Large intestine (tissue), 3 donors: ENCODE measurements at regions not wholly inside any gene's neighbourhood (a gene's known extent, or its start where the extent isn't known, plus 50 kb on each side); places are given as distances from the start of the nearest gene placed in this dataset.

Source experiments
- DNase-seq, 2 donors: peaks; one replicate each; pipeline versions ENCODE4 v3.0.0 to v3.0.0-alpha.2; 2013
- H3K27ac ChIP-seq: one replicate; pipeline ENCODE4 v1.5.1; 2013; ENCODE audit warnings: low read length
- H3K27me3 ChIP-seq: 2 replicates; pipeline ENCODE4 v1.6.1; 2013; ENCODE audit warnings: low read length; ENCODE audit not compliant: control insufficient read depth, insufficient read depth
- H3K36me3 ChIP-seq: 2 replicates; pipeline ENCODE4 v1.6.1; 2013; ENCODE audit warnings: low read length; ENCODE audit not compliant: control insufficient read depth, insufficient read depth
- H3K4me1 ChIP-seq: one replicate; pipeline ENCODE4 v1.6.1; 2013; ENCODE audit warnings: low read length; ENCODE audit not compliant: control insufficient read depth, insufficient read depth
- H3K4me3 ChIP-seq: one replicate; pipeline ENCODE4 v1.5.1; 2013; ENCODE audit warnings: low read length
- H3K9me3 ChIP-seq: one replicate; pipeline ENCODE4 v1.6.1; 2013; ENCODE audit warnings: mild to moderate bottlenecking, low read depth, low read length, moderate library complexity; ENCODE audit not compliant: control insufficient read depth
- WGBS: methylation state at CpG from one replicate; pipeline ENCODE4 v1.1.5; 2013; ENCODE audit warnings: low lambda C conversion rate; ENCODE audit not compliant: insufficient coverage; 5-methylcytosine and 5-hydroxymethylcytosine counted together

GRCh38 chr9:10706788-10707187, 94.0 kb upstream of the PTPRD start:
- 100% methylated on average over 1 of the region's 3 CpGs for WGBS
- no peaks in the 10 kb centered on the region for H3K4me1 ChIP-seq

GRCh38 chr9:10721301-10721700, 108.5 kb upstream of the PTPRD start:
- no peak overlapping the region for H3K4me3 ChIP-seq
- H3K27ac ChIP-seq = no peak overlapping the region
- no peaks in the 10 kb centered on the region for H3K4me1 ChIP-seq
- H3K9me3 ChIP-seq = no peaks in the 10 kb centered on the region
- no peaks in the 10 kb centered on the region for H3K27me3 ChIP-seq
- no peak for DNase-seq
- H3K36me3 ChIP-seq = no peaks in the 10 kb centered on the region

More at GRCh38 chr9:10706788-10707187, 94.0 kb upstream of the PTPRD start:
- H3K27ac ChIP-seq = no peak overlapping the region
- no peaks in the 10 kb centered on the region for H3K9me3 ChIP-seq
- no peaks in the 10 kb centered on the region for H3K36me3 ChIP-seq
- no peaks in the 10 kb centered on the region for H3K27me3 ChIP-seq
- DNase-seq = no peak
- no peak overlapping the region for H3K4me3 ChIP-seq

GRCh38 chr9:10729213-10729612, 116.4 kb upstream of the PTPRD start:
- Histone ChIP-seq H3K4me1 (no peaks in the 10 kb centered on the region), H3K36me3 (no peaks in the 10 kb centered on the region), H3K4me3 (no peak overlapping the region), H3K9me3 (no peaks in the 10 kb centered on the region), H3K27me3 (no peaks in the 10 kb centered on the region), H3K27ac (no peak overlapping the region)
- DNase-seq = no peak

GRCh38 chr9:10744669-10745068, 131.9 kb upstream of the PTPRD start:
- no peak for DNase-seq
- WGBS = 83% methylated on average over 1 of the region's 2 CpGs

GRCh38 chr9:10753474-10753873, 140.7 kb upstream of the PTPRD start:
- DNase-seq = no peak
- Histone ChIP-seq H3K27ac (no peak overlapping the region), H3K9me3 (no peaks in the 10 kb centered on the region), H3K4me3 (no peak overlapping the region), H3K27me3 (no peaks in the 10 kb centered on the region), H3K36me3 (no peaks in the 10 kb centered on the region), H3K4me1 (no peaks in the 10 kb centered on the region)
- 67% methylated on average over 1 of the region's 2 CpGs for WGBS

More at GRCh38 chr9:10744669-10745068, 131.9 kb upstream of the PTPRD start:
- Histone ChIP-seq H3K27ac (no peak overlapping the region), H3K36me3 (no peaks in the 10 kb centered on the region), H3K9me3 (no peaks in the 10 kb centered on the region), H3K27me3 (no peaks in the 10 kb centered on the region), H3K4me3 (no peak overlapping the region), H3K4me1 (no peaks in the 10 kb centered on the region)

GRCh38 chr9:10764481-10764880, 151.7 kb upstream of the PTPRD start:
- Histone ChIP-seq H3K27me3 (no peaks in the 10 kb centered on the region), H3K27ac (no peak overlapping the region), H3K9me3 (no peaks in the 10 kb centered on the region), H3K36me3 (no peaks in the 10 kb centered on the region), H3K4me3 (no peak overlapping the region), H3K4me1 (no peaks in the 10 kb centered on the region)
- 100% methylated on average over 1 of the region's 3 CpGs for WGBS
- DNase-seq = no peak

- DNase-seq = no peak
- H3K4me1 ChIP-seq = no peaks in the 10 kb centered on the region
- no peak overlapping the region for H3K4me3 ChIP-seq
- WGBS = 78% methylated on average over 3 of the region's 4 CpGs
- no peaks in the 10 kb centered on the region for H3K36me3 ChIP-seq
- H3K27ac ChIP-seq = no peak overlapping the region
- no peaks in the 10 kb centered on the region for H3K9me3 ChIP-seq
- no peaks in the 10 kb centered on the region for H3K27me3 ChIP-seq
Observed at GRCh38 chr9:10773136-10773535, 160.3 kb upstream of the PTPRD start.

GRCh38 chr9:10774051-10774450, 161.2 kb upstream of the PTPRD start:
- Histone ChIP-seq H3K27me3 (no peaks in the 10 kb centered on the region), H3K9me3 (no peaks in the 10 kb centered on the region), H3K36me3 (no peaks in the 10 kb centered on the region), H3K4me3 (no peak overlapping the region), H3K4me1 (no peaks in the 10 kb centered on the region), H3K27ac (no peak overlapping the region)
- 71% methylated on average over 1 of the region's 2 CpGs for WGBS
- no peak for DNase-seq

GRCh38 chr9:10785255-10785654, 172.5 kb upstream of the PTPRD start:
- 80% methylated on average over 1 of the region's 3 CpGs for WGBS
- Histone ChIP-seq H3K9me3 (peaks cover 3% of the 10 kb centered on the region), H3K4me3 (no peak overlapping the region), H3K4me1 (no peaks in the 10 kb centered on the region), H3K27ac (no peak overlapping the region), H3K27me3 (no peaks in the 10 kb centered on the region), H3K36me3 (no peaks in the 10 kb centered on the region)
- no peak for DNase-seq

GRCh38 chr9:10793306-10793705, 180.5 kb upstream of the PTPRD start:
- Histone ChIP-seq H3K4me1 (no peaks in the 10 kb centered on the region), H3K27ac (no peak overlapping the region), H3K27me3 (no peaks in the 10 kb centered on the region), H3K36me3 (no peaks in the 10 kb centered on the region), H3K4me3 (no peak overlapping the region), H3K9me3 (peaks cover 7% of the 10 kb centered on the region)
- WGBS = no CpG with 5 or more reads among the region's 1 CpG
- DNase-seq = no peak

GRCh38 chr9:10804486-10804885, 191.7 kb upstream of the PTPRD start:
- no peaks in the 10 kb centered on the region for H3K4me1 ChIP-seq
- no peaks in the 10 kb centered on the region for H3K36me3 ChIP-seq
- H3K4me3 ChIP-seq = no peak overlapping the region
- no CpG with 5 or more reads among the region's 2 CpGs for WGBS
- H3K27ac ChIP-seq = no peak overlapping the region
- DNase-seq = no peak
- no peaks in the 10 kb centered on the region for H3K27me3 ChIP-seq
- H3K9me3 ChIP-seq = no peaks in the 10 kb centered on the region
